ENCODE measurements at regions not wholly inside any gene's neighbourhood (a gene's known extent, or its start where the extent isn't known, plus 50 kb on each side); places are given as distances from the start of the nearest gene placed in this dataset.

DNA sequence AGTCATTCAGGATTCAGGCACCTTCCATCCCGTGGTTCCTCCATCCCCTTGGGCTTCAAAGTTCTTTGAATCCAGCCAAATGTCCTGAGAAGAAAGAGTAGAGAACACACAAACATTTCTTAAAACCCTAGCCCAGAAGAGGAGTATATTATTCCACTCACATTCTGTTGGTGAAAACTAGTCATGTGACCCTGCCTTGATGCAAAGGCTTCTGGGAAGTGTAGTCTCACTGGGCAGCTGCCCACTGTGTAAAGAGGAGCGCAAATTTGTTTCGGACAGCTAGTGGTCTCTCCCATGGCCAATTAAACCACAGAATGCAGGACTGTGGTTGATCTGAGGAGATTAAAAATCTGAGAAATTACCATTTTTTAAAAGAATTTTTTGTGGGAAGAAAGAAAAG is 304.4 kb downstream of the SUCLA2 start:
- Histone ChIP-seq H3K23me2 (ENCODE audit: insufficient read length, low read depth, low read length, poor library complexity, severe bottlenecking) (no peaks in the 10 kb centered on the region), H4K91ac (ENCODE audit: insufficient read length, low read depth, low read length) (no peak overlapping the region), H3K79me1 (ENCODE audit: insufficient read depth, low read depth, low read length, poor library complexity, severe bottlenecking) (no peaks in the 10 kb centered on the region), H2AFZ (ENCODE audit: low read length) (peak overlapping the region; percentile 79), H4K20me1 (ENCODE audit: control insufficient read depth, insufficient read depth, insufficient read length) (no peaks in the 10 kb centered on the region), H3T11ph (ENCODE audit: low read length) (no peak overlapping the region), H2BK20ac (ENCODE audit: low read depth, low read length, poor library complexity, severe bottlenecking) (no peak overlapping the region), H4K8ac (replicated peaks; ENCODE audit: insufficient read length, low read depth, low read length) (no peak overlapping the region), H3K27ac (ENCODE audit: insufficient read length, low read depth, low read length) (no peak overlapping the region), H2AK5ac (ENCODE audit: insufficient read length, low read length) (no peak overlapping the region), H3K14ac (ENCODE audit: insufficient read depth, low read length) (no peak overlapping the region), H2BK120ac (ENCODE audit: low read depth, low read length, poor library complexity, severe bottlenecking) (no peak overlapping the region), H3K9me3 (ENCODE audit: control insufficient read depth, low read depth, low read length) (no peaks in the 10 kb centered on the region), H2BK5ac (ENCODE audit: insufficient read length, low read length) (no peak overlapping the region), H3K4me1 (ENCODE audit: insufficient read depth, low read length) (no peaks in the 10 kb centered on the region), H3K23ac (ENCODE audit: insufficient read length, low read depth, low read length) (no peak overlapping the region), H3K56ac (ENCODE audit: insufficient read length, low read depth, low read length) (no peak overlapping the region), H2BK15ac (ENCODE audit: low read depth, low read length) (no peak overlapping the region), H3K18ac (ENCODE audit: insufficient read length, low read depth, low read length) (no peak overlapping the region), H3K27me3 (ENCODE audit: insufficient read depth, low read length) (no peaks in the 10 kb centered on the region), H3K9ac (ENCODE audit: extremely low read depth, insufficient read length, low read length) (no peak overlapping the region), H3K4ac (ENCODE audit: low read depth, low read length) (no peak overlapping the region), H3K79me2 (ENCODE audit: insufficient read depth, low read length) (no peaks in the 10 kb centered on the region), H4K5ac (ENCODE audit: insufficient read length, low read depth, low read length) (no peak overlapping the region), H2BK12ac (ENCODE audit: insufficient read length, low read depth, low read length) (no peak overlapping the region), H3K4me2 (ENCODE audit: insufficient read depth, insufficient read length, low read length) (no peak overlapping the region)
- peak; percentile 29 for DNase-seq
- Mint-ChIP-seq H3K27ac (no peak overlapping the region), H3K4me3 (no peak overlapping the region), H3K4me1 (no peaks in the 10 kb centered on the region), H3K9me3 (peaks cover 2 to 4% of the 10 kb centered on the region in 2 experiments; a peak in 3 of 5 replicates), H3K36me3 (ENCODE audit: insufficient read depth in 1 of 3, low read depth in 3 of 3) (no peaks in the 10 kb centered on the region), H3K27me3 (ENCODE audit: low read depth) (no peaks in the 10 kb centered on the region)
- no CpG with 5 or more reads among the region's 3 CpGs for WGBS (ENCODE audit: extremely low coverage, insufficient read length, low lambda C conversion rate)
- TF ChIP-seq, protein P1, sequence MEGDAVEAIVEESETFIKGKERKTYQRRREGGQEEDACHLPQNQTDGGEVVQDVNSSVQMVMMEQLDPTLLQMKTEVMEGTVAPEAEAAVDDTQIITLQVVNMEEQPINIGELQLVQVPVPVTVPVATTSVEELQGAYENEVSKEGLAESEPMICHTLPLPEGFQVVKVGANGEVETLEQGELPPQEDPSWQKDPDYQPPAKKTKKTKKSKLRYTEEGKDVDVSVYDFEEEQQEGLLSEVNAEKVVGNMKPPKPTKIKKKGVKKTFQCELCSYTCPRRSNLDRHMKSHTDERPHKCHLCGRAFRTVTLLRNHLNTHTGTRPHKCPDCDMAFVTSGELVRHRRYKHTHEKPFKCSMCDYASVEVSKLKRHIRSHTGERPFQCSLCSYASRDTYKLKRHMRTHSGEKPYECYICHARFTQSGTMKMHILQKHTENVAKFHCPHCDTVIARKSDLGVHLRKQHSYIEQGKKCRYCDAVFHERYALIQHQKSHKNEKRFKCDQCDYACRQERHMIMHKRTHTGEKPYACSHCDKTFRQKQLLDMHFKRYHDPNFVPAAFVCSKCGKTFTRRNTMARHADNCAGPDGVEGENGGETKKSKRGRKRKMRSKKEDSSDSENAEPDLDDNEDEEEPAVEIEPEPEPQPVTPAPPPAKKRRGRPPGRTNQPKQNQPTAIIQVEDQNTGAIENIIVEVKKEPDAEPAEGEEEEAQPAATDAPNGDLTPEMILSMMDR (conservative IDR thresholded peaks at IDR 0.05) = no peak

Data from H9 (cell line).